ENCODE measurements at regions not wholly inside any gene's neighbourhood (a gene's known extent, or its start where the extent isn't known, plus 50 kb on each side); places are given as distances from the start of the nearest gene placed in this dataset.

DNA sequence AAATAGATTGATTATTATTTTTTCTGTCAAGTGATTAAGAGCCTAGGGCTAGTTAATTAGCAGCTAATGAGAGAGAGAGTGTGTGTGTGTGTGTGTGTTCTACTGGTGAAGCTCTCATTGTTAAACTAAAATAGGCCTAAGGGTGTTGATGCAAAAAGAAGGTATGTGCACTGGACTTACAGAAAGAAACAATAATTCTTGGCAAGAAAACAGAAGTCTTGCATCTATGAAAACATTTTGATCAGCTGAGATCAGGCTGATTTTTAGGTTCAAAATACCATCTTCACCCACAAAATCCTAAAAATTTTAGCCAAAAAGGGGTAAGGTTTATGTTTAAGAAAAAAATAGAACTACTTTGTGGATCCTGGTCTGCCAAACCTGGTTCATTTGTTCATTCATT, 106.5 kb downstream of the POSTN start (continued):
- no peak for TF ChIP-seq TAF1 (CRISPR knock-in tag; IDR thresholded peaks at IDR 0.05)
- TF ChIP-seq, protein P1, sequence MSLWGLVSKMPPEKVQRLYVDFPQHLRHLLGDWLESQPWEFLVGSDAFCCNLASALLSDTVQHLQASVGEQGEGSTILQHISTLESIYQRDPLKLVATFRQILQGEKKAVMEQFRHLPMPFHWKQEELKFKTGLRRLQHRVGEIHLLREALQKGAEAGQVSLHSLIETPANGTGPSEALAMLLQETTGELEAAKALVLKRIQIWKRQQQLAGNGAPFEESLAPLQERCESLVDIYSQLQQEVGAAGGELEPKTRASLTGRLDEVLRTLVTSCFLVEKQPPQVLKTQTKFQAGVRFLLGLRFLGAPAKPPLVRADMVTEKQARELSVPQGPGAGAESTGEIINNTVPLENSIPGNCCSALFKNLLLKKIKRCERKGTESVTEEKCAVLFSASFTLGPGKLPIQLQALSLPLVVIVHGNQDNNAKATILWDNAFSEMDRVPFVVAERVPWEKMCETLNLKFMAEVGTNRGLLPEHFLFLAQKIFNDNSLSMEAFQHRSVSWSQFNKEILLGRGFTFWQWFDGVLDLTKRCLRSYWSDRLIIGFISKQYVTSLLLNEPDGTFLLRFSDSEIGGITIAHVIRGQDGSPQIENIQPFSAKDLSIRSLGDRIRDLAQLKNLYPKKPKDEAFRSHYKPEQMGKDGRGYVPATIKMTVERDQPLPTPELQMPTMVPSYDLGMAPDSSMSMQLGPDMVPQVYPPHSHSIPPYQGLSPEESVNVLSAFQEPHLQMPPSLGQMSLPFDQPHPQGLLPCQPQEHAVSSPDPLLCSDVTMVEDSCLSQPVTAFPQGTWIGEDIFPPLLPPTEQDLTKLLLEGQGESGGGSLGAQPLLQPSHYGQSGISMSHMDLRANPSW (CRISPR knock-in tag; IDR thresholded peaks at IDR 0.05; ENCODE audit: borderline replicate concordance), result no peak
- TF ChIP-seq ZNF788 (CRISPR knock-in tag; IDR thresholded peaks at IDR 0.05; ENCODE audit: borderline replicate concordance), result no peak
- no peak for TF ChIP-seq SMARCE1 (IDR thresholded peaks at IDR 0.05; ENCODE audit: borderline replicate concordance)
- TF ChIP-seq ZNF75D (CRISPR knock-in tag; IDR thresholded peaks at IDR 0.05; ENCODE audit: borderline replicate concordance), result no peak
- TF ChIP-seq SIN3B (IDR thresholded peaks at IDR 0.05; ENCODE audit: low read length), result no peak
- no peak for TF ChIP-seq ZNF263 (CRISPR knock-in tag; IDR thresholded peaks at IDR 0.05)
- TF ChIP-seq, protein P2, sequence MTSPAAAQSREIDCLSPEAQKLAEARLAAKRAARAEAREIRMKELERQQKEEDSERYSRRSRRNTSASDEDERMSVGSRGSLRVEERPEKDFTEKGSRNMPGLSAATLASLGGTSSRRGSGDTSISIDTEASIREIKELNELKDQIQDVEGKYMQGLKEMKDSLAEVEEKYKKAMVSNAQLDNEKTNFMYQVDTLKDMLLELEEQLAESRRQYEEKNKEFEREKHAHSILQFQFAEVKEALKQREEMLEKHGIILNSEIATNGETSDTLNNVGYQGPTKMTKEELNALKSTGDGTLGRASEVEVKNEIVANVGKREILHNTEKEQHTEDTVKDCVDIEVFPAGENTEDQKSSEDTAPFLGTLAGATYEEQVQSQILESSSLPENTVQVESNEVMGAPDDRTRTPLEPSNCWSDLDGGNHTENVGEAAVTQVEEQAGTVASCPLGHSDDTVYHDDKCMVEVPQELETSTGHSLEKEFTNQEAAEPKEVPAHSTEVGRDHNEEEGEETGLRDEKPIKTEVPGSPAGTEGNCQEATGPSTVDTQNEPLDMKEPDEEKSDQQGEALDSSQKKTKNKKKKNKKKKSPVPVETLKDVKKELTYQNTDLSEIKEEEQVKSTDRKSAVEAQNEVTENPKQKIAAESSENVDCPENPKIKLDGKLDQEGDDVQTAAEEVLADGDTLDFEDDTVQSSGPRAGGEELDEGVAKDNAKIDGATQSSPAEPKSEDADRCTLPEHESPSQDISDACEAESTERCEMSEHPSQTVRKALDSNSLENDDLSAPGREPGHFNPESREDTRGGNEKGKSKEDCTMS (CRISPR knock-in tag; conservative IDR thresholded peaks at IDR 0.05), result no peak
- no peak for TF ChIP-seq ZNF501 (CRISPR knock-in tag; IDR thresholded peaks at IDR 0.05)
- TF ChIP-seq NFE2 (CRISPR knock-in tag; IDR thresholded peaks at IDR 0.05), result no peak
- TF ChIP-seq ZZZ3 (CRISPR knock-in tag; IDR thresholded peaks at IDR 0.05; ENCODE audit: borderline replicate concordance), result no peak

Data from HepG2 (cell line).